Adrenal gland (tissue), 9 donors: ENCODE measurements at regions not wholly inside any gene's neighbourhood (a gene's known extent, or its start where the extent isn't known, plus 50 kb on each side); places are given as distances from the start of the nearest gene placed in this dataset.

Experiments used
- DNase-seq, 7 donors: peaks; one replicate each; pipeline ENCODE4 v3.0.0-alpha.2; 2019 to 2020
- H3K27ac ChIP-seq, 5 donors: fragments of 200-600 bp; sonication (generic) in 4 of 5; 1 replicate in 3 of 5; 2 replicates in 2 of 5; pipeline versions ENCODE4 v1.5.1 to v1.8.0; 2016 to 2020; ENCODE audit warnings: mild to moderate bottlenecking in 1 of 5
- H3K27me3 ChIP-seq: fragments of 200-600 bp; 2 replicates; pipeline ENCODE4 v1.8.0; 2021
- H3K36me3 ChIP-seq, 2 donors: fragments of 200-600 bp; replicated peaks in 1 of 2; 1 replicate in 1 of 2; 2 replicates in 1 of 2; pipeline versions ENCODE4 v1.5.1 to v1.8.0; 2018 to 2022
- H3K4me1 ChIP-seq, 2 donors: fragments of 200-600 bp; replicated peaks in 1 of 2; 1 replicate in 1 of 2; 2 replicates in 1 of 2; pipeline versions ENCODE4 v1.5.1 to v1.8.0; 2018 to 2021
- H3K4me3 ChIP-seq, 4 donors: fragments of 200-600 bp; sonication (generic) in 3 of 4; one replicate each; pipeline ENCODE4 v1.5.1; 2016 to 2018
- H3K9me3 ChIP-seq, 3 donors: fragments of 200-600 bp; sonication (generic) in 1 of 3; replicated peaks in 1 of 3; 1 replicate in 2 of 3; 2 replicates in 1 of 3; pipeline versions ENCODE4 v1.5.1 to v1.8.0; 2016 to 2021
- CTCF ChIP-seq, 6 experiments: fragments of 450-650 bp in 4 of 6; fragments of 200-600 bp in 2 of 6; sonication (generic) in 1 of 6; IDR thresholded peaks; 1 replicate in 5 of 6; 2 replicates in 1 of 6; pipeline versions ENCODE4 v1.5.1 to v1.8.0; 2016 to 2021; ENCODE audit warnings: antibody characterized with exemption in 6 of 6, mild to moderate bottlenecking in 2 of 6, moderate library complexity in 1 of 6
- POLR2A ChIP-seq, 2 donors: fragments of 450-650 bp; IDR thresholded peaks; one replicate each; pipeline ENCODE4 v1.6.1; 2017; ENCODE audit warnings: antibody characterized with exemption in 2 of 2, mild to moderate bottlenecking in 2 of 2, moderate library complexity in 1 of 2
- WGBS, 4 donors: extraction: QIAGEN DNeasy Blood & Tissue Kit in 2 of 4; methylation state at CpG; one replicate each; pipeline versions ENCODE4 v1.1.5 to v1.1.7; 2013 to 2017; 5-methylcytosine and 5-hydroxymethylcytosine counted together
- intact Hi-C, 2 donors: fragments of 100-400 bp; cut with DNase I; formaldehyde crosslinking; loops; one replicate each; pipeline versions ENCODE4 v1.14.1 to v1.15.0; 2022 to 2023
- donor health status: healthy with polysubstance abuse.
- donor health status: Bipolar disorder and iron deficiency.
- donor health status: DM: yes; HTN: yes; CAD: no.
- donor health status: DM: no; HTN: no; CAD: no.
- donor health status: DM: no; HTN: no; CAD: no.

- TF ChIP-seq CTCF (IDR thresholded peaks at IDR 0.05) (no peak), POLR2A (IDR thresholded peaks at IDR 0.05) (no peak)
- Histone ChIP-seq H3K27ac (no peak overlapping the region), H3K9me3 (no peaks in the 10 kb centered on the region), H3K36me3 (no peaks in the 10 kb centered on the region), H3K4me1 (no peaks in the 10 kb centered on the region), H3K27me3 (no peaks in the 10 kb centered on the region), H3K4me3 (no peak overlapping the region)
- intact Hi-C loops = no loop called here
- WGBS, 4 donors = 54 to 59% (median 57%) methylated on average over 8 of the region's 8 CpGs
- no peak for DNase-seq
Observed at GRCh38 chr4:146029939-146030710, 91.5 kb upstream of the ZNF827 start.

GRCh38 chr4:146029147-146029546 lies 90.5 kb upstream of the ZNF827 start:
- intact Hi-C loops = no loop called here
- 86 to 91% (median 88%) methylated on average over 3 of the region's 3 CpGs for WGBS, 4 donors
- Histone ChIP-seq H3K27ac (no peak overlapping the region), H3K4me1 (no peaks in the 10 kb centered on the region), H3K4me3 (no peak overlapping the region), H3K27me3 (no peaks in the 10 kb centered on the region), H3K36me3 (no peaks in the 10 kb centered on the region), H3K9me3 (no peaks in the 10 kb centered on the region)
- no peak for TF ChIP-seq CTCF (IDR thresholded peaks at IDR 0.05)
- TF ChIP-seq POLR2A (IDR thresholded peaks at IDR 0.05) = no peak
- DNase-seq = no peak

GRCh38 chr4:146027761-146028160 lies 89.1 kb upstream of the ZNF827 start:
- Histone ChIP-seq H3K4me3 (no peak overlapping the region), H3K9me3 (no peaks in the 10 kb centered on the region), H3K27me3 (no peaks in the 10 kb centered on the region), H3K27ac (no peak overlapping the region), H3K36me3 (no peaks in the 10 kb centered on the region), H3K4me1 (no peaks in the 10 kb centered on the region)
- intact Hi-C loops = no loop called here
- no peak for DNase-seq
- TF ChIP-seq CTCF (IDR thresholded peaks at IDR 0.05) (no peak), POLR2A (IDR thresholded peaks at IDR 0.05) (no peak)
- 86 to 98% (median 94%) methylated on average over 1 of the region's 1 CpG for WGBS, 4 donors

GRCh38 chr4:146023334-146023967 lies 84.8 kb upstream of the ZNF827 start:
- no peak for DNase-seq
- Histone ChIP-seq H3K4me3 (no peak overlapping the region), H3K27me3 (no peaks in the 10 kb centered on the region), H3K27ac (no peak overlapping the region), H3K4me1 (no peaks in the 10 kb centered on the region), H3K36me3 (no peaks in the 10 kb centered on the region), H3K9me3 (no peaks in the 10 kb centered on the region)
- intact Hi-C loops = no loop called here
- TF ChIP-seq POLR2A (IDR thresholded peaks at IDR 0.05) = no peak
- TF ChIP-seq CTCF (IDR thresholded peaks at IDR 0.05) = no peak
- WGBS, 4 donors = 86 to 92% (median 88%) methylated on average over 3 of the region's 3 CpGs
